Fibroblast of villous mesenchyme (primary cell): ENCODE measurements at regions not wholly inside any gene's neighbourhood (a gene's known extent, or its start where the extent isn't known, plus 50 kb on each side); places are given as distances from the start of the nearest gene placed in this dataset.

ENCODE experiments used
- DNase-seq: peaks from one replicate; pipeline ENCODE4 v3.0.0-alpha.2; 2010; ENCODE audit warnings: low read depth
- H3K4me3 ChIP-seq: 2 replicates; pipeline ENCODE4 v1.5.1; 2011; ENCODE audit warnings: low read depth, mild to moderate bottlenecking, low read length
- TF ChIP-seq, protein P1 (sequence below): IDR thresholded peaks from 2 replicates; pipeline ENCODE4 v1.5.1; 2012; ENCODE audit warnings: low read depth, mild to moderate bottlenecking, low read length; ENCODE audit not compliant: insufficient read depth

DNA sequence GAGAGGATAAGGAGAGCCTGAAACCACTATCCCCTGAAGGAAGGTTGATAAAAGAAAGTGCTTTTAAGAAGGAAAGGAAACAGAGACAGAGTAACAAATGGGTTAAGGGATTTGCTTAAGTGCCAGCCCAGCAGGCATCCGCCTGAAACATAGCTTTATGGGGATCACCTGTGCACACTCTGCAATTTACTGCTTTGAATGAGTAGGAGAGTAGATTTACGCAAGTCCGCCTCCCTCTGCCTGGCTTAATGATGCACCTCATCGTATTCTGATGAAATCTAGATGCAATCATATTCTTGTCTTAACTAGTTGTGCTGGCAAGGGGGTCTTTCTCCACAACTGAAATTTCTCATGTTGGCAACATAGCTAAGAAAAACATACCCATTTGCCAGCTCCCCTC, 101.1 kb upstream of the ID4 start:
- TF ChIP-seq, protein P1, sequence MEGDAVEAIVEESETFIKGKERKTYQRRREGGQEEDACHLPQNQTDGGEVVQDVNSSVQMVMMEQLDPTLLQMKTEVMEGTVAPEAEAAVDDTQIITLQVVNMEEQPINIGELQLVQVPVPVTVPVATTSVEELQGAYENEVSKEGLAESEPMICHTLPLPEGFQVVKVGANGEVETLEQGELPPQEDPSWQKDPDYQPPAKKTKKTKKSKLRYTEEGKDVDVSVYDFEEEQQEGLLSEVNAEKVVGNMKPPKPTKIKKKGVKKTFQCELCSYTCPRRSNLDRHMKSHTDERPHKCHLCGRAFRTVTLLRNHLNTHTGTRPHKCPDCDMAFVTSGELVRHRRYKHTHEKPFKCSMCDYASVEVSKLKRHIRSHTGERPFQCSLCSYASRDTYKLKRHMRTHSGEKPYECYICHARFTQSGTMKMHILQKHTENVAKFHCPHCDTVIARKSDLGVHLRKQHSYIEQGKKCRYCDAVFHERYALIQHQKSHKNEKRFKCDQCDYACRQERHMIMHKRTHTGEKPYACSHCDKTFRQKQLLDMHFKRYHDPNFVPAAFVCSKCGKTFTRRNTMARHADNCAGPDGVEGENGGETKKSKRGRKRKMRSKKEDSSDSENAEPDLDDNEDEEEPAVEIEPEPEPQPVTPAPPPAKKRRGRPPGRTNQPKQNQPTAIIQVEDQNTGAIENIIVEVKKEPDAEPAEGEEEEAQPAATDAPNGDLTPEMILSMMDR = no peak
- DNase-seq = no peak

DNA sequence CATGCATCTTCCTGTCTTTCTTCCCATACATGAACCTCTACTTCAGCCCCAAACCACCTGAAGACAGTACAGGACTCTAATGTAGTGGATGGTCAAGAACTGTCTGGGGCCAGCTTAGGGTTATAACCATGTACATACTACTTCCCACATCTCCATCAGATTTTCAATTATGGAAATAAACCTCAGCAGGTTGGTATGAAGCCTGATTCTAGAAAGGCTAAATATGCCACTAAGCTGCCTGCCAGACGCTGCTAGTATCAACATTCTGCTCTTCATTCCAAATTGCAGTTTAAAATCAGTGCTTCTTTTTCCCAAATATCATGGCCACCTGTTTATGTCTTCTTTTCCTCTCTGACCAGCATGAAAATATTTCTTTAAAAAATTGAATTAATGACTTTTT, 99.2 kb upstream of the ID4 start:
- no peak for DNase-seq
- H3K4me3 ChIP-seq = no peak overlapping the region
- TF ChIP-seq, protein P1 = no peak

More for the DNA sequence above, 101.1 kb upstream of the ID4 start:
- no peak overlapping the region for H3K4me3 ChIP-seq

DNA sequence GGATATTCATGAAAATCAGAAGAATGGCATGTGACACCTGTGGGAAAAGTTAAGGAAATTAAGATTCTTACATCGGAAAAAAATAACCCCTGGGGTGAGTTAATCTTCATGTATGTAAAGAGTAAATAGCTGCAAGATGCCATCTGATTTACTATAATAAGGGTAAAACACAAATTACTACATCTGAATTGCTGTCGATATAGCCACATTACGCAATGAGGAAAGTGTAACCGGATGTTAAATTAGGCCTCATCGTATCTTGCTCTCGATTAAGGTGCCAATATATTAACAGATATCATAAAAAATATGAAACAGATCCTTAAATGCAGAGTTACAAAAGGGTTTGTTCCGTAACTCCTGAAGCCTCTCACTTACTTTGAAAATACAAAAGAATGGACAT, 87.4 kb upstream of the ID4 start:
- TF ChIP-seq, protein P1 = no peak
- DNase-seq = no peak
- H3K4me3 ChIP-seq = no peak overlapping the region

DNA sequence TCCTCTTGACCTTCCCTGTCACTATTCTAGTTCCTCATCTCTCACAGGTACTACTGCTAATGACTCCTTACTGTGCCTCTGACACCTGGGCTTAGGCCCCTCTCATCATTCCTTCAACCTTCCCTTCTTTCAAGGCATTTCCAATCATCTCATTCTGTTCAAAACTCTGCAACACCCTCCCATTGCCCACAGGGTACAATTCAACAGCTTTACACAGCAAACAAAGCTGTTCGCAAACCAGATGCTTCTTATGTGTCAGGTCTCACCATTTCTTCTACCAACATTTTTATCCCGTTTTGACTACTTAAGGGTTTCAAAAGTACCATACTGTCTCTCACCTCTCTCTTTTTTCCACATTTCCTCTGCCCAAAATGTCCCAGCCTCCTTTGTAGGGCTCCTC, 84.4 kb upstream of the ID4 start:
- no peak overlapping the region for H3K4me3 ChIP-seq

DNA sequence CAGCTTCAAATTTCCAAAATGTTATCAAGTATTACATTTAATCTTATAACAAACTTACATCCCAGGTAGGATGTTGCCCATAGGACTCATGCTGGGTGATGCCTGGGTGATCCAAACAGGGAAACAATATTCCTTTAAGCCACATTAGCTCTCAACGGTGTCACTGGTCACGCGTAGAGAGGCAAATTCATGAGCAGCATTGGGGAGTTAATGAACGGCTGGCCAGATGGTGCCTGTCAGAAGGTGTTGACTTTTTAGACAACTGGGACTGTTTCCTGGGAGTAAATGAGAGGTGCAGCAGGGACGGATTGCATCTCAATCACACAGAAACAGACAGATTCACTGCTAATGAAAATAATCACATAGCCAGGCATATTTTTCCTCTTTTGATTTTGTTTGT, 83.3 kb upstream of the ID4 start:
- no peak for DNase-seq
- H3K4me3 ChIP-seq = no peak overlapping the region
- TF ChIP-seq, protein P1 = no peak

More for the DNA sequence above, 84.4 kb upstream of the ID4 start:
- TF ChIP-seq, protein P1 = no peak
- no peak for DNase-seq

DNA sequence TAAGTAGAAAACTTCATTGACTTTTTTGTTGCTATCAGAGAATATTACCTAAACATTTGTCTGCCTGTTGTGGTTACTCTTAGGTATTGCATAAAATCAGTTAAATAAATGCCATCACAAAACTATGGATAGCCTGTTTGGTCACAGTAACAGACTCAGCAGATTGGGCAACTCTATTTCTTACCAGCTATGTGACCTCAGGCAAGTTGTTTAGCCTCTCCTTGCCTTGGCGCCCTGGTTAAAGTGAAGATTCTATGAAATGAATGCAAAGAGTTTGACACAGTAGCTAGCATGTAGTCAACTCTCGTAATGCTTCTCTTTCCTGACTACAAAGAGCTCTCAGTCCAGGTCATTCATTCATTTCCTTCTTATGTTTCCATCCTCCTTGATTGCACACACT, 82.5 kb upstream of the ID4 start:
- H3K4me3 ChIP-seq = no peak overlapping the region
- DNase-seq = no peak
- TF ChIP-seq, protein P1 = no peak

DNA sequence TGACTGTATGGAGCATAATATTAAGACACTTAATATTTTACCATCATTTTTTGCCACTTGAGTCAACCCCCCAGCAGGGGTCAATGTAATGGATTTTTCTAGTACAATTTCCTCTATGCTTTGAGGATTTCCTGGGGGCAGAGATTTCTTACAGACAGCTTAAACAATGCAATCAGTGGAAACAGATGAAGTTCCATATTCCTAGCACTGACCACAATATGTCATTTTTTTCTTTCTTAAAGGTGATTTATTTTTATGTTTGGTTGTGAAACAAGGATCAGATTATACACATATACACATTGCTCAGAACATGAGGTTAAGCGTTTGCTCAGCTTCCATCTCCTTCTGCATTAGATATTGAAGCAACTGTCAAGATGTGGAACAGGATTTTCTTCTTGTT, 82.0 kb upstream of the ID4 start:
- TF ChIP-seq, protein P1 = no peak

More for the DNA sequence above, 82.0 kb upstream of the ID4 start:
- no peak for DNase-seq
- no peak overlapping the region for H3K4me3 ChIP-seq
